ENCODE measurements at regions not wholly inside any gene's neighbourhood (a gene's known extent, or its start where the extent isn't known, plus 50 kb on each side); places are given as distances from the start of the nearest gene placed in this dataset.
A peak's percentile ranks its signal among the peaks of the same experiment; 100 is the strongest.
"Not testable (repeated sequence)": the region's sequence is repeated elsewhere in the genome, so short reads cannot be mapped to it uniquely, and the experiment has no call there.

GRCh38 chr22:23433127-23434005 lies 146.7 kb downstream of the IGLL1 start:
- TF ChIP-seq CTCF (IDR thresholded peaks at IDR 0.05), result peak; percentile 75
- not testable (repeated sequence) for TF ChIP-seq POLR2AphosphoS5 (IDR thresholded peaks at IDR 0.05; ENCODE audit: low read depth, low read length); SIN3A (IDR thresholded peaks at IDR 0.05; ENCODE audit: borderline replicate concordance, insufficient read depth, low read depth, low read length); REST (IDR thresholded peaks at IDR 0.05; ENCODE audit: insufficient read depth in 1 of 2, low read depth in 2 of 2, low read length in 1 of 2); TCF7L2 (IDR thresholded peaks at IDR 0.05; ENCODE audit: low read depth, low read length)
